Activated naive CD4-positive, alpha-beta T cell treated with anti-CD3 and anti-CD28 coated beads for 36 hours (primary cell): ENCODE measurements at regions not wholly inside any gene's neighbourhood (a gene's known extent, or its start where the extent isn't known, plus 50 kb on each side); places are given as distances from the start of the nearest gene placed in this dataset.

Experiments
- CTCF ChIA-PET: fragments of 350-600 bp; sonication (Branson Sonifier 250); formaldehyde crosslinking; loops from one replicate; lab custom pipeline; 2021; ENCODE audit warnings: antibody characterized with exemption; lab: Charles Lee
- DNase-seq: peaks from one replicate; pipeline ENCODE4 v3.0.0-alpha.2; 2020
- H3K27ac Mint-ChIP-seq: one replicate; pipeline ENCODE4 v1.8.0; 2021; ENCODE audit warnings: mild to moderate bottlenecking, mixed read lengths
- H3K27me3 Mint-ChIP-seq: one replicate; pipeline ENCODE4 v1.8.0; 2021; ENCODE audit warnings: low read depth, mixed read lengths
- H3K36me3 Mint-ChIP-seq: one replicate; pipeline ENCODE4 v1.8.0; 2021; ENCODE audit warnings: low read depth, mixed read lengths
- H3K4me1 Mint-ChIP-seq: one replicate; pipeline ENCODE4 v1.8.0; 2021; ENCODE audit warnings: low read depth, mixed read lengths
- H3K4me3 Mint-ChIP-seq: one replicate; pipeline ENCODE4 v1.8.0; 2021; ENCODE audit warnings: mild to moderate bottlenecking, moderate library complexity, mixed read lengths
- H3K9me3 Mint-ChIP-seq: one replicate; pipeline ENCODE4 v1.8.0; 2021; ENCODE audit warnings: mixed read lengths
- intact Hi-C: fragments of 100-400 bp; cut with micrococcal nuclease; formaldehyde crosslinking; loops from one replicate; pipeline ENCODE4 v1.15.1; 2023

DNA sequence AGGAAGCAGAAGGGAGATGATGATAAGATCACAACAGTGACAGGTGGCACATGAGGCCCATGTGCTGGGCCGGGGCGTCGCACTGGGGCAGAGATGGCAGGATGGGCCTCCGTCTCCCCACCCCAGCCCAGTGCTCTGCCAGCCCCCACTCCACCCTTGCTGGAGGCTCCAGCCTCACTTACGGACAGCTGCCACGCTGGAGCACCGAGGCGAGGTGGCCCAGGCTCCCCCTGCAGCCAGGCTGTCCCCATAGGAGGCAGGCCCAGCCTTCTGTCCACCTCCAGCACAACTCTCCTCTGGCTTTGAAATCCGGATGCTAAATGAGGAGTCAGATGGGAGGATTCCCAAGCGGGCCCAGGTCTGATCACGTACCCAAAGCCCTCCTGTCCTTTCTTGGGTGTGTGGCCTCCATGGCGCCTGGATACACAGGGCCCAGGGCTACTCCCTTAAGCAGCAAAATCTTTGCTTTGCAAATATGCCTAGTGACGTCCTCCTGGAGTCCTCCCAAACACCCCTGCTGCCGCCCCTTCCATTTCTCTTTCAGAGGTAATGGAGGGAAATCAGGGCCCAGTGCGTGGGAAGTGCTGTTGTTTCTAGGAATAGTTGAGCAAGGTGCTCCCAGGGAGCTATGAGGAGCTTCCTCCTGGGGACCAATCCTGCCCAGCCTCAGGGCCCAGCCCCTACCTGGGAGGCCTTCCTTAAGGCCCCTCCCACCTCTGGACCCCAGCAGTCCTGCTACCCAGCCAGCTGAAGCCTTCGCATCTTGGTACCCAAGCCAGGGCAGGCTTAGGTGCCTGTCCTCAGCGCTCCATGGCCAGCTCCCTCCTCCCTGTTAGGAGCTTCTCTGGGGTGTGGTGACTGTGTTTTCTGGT lies 170.4 kb upstream of the MYCN start:
- Mint-ChIP-seq H3K36me3 (no peaks in the 10 kb centered on the region), H3K27me3 (no peaks in the 10 kb centered on the region), H3K4me1 (no peaks in the 10 kb centered on the region), H3K27ac (no peak overlapping the region), H3K4me3 (no peak overlapping the region), H3K9me3 (no peaks in the 10 kb centered on the region)
- intact Hi-C loops = no loop called here
- DNase-seq = no peak
- CTCF ChIA-PET = no interaction called here

DNA sequence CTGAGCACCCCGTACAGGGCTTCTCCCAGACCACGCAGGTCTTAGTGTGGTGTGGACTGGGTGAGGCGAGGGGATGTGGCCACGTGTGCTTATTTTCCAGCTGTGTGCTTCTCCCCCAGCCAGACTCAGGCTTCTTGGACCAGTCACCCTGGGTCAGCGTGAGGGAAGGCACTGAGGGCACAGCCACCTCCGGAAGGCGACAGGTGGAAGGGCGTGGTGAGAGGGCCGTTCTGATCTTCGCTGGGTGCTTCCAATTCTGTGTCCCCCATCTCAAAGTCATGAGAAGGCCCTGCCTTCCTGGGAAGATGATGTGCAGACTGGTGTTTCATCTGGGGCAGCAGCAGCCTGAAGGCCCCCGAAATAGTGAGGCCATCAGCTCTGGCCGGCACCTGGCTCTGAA lies 169.7 kb upstream of the MYCN start:
- intact Hi-C loops = no loop called here
- Mint-ChIP-seq H3K36me3 (no peaks in the 10 kb centered on the region), H3K27me3 (no peaks in the 10 kb centered on the region), H3K4me3 (no peak overlapping the region), H3K4me1 (no peaks in the 10 kb centered on the region), H3K9me3 (no peaks in the 10 kb centered on the region), H3K27ac (no peak overlapping the region)
- DNase-seq = no peak
- CTCF ChIA-PET = no interaction called here

DNA sequence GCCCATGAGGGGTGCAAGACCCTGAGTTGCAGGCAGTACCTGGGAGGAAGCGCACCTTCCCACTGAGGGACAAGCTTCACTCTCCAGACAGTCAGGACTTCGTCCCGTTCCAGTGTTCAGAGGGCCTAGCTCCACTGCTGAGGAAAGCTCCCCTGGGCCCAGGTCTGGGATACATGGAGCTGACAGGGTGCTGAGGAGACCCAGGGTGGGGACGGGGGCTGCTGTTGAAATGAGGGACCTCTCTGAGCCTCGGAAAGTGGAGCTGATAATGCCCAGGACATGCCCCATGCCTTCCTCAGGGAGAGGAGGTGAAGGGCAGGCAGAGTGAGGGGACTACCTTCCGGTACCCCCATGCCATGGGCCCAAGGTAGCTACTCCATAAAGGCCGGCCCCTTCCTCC lies 169.2 kb upstream of the MYCN start:
- no peaks in the 10 kb centered on the region for H3K4me1 Mint-ChIP-seq
- no peak for DNase-seq
- intact Hi-C loops = no loop called here
- CTCF ChIA-PET = no interaction called here
- H3K27me3 Mint-ChIP-seq = no peaks in the 10 kb centered on the region
- no peaks in the 10 kb centered on the region for H3K9me3 Mint-ChIP-seq
- no peak overlapping the region for H3K27ac Mint-ChIP-seq
- no peaks in the 10 kb centered on the region for H3K36me3 Mint-ChIP-seq
- no peak overlapping the region for H3K4me3 Mint-ChIP-seq

DNA sequence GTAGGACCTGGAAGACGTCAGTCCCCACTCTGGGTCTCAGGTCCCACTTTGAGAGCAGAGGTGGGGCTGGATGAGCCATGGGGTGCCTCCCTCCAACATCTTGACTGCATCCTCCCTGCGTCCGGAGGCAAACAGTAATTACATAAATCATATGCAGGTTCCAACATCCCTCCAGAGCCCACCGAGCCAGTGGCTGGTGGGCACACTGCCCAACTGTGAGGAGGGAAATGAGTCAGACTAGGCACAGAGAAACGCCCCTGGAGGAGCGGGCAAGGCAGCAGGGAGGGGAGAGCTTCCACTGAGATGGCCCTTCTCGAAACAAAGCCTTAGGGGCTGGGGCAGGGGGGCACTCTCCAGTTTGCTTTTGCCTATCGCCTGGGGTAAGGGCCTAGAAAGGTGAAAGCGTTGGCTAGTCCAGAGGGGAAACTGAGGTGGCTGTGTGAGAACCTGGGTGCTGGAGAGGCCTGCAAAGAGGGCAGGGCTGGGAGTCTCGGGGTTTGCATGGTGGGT lies 168.2 kb upstream of the MYCN start:
- no peak for DNase-seq
- intact Hi-C loops = no loop called here
- Mint-ChIP-seq H3K27ac (no peak overlapping the region), H3K4me3 (no peak overlapping the region), H3K4me1 (no peaks in the 10 kb centered on the region), H3K27me3 (peaks cover 3% of the 10 kb centered on the region), H3K36me3 (no peaks in the 10 kb centered on the region), H3K9me3 (no peaks in the 10 kb centered on the region)
- CTCF ChIA-PET = no interaction called here

DNA sequence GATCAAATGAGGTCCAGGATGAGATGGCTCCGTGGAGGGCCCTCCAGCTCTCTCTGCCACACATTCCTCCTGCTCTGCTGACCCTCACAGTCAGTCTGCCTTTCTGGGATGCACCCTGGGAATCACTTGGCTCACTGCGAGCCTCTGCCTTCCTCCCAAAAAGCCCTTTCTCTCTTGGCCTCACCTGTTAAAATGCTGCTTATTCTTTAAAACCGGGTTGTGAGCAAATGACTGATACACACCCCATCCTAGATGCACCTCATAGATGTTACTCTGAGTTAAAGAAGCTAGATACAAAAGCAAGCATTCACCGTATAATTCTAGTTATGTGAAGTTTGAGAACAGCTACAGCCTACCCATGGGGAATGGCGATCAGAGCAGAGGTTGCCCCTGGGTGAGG lies 167.7 kb upstream of the MYCN start:
- H3K27me3 Mint-ChIP-seq = peaks cover 4% of the 10 kb centered on the region
- no peak overlapping the region for H3K27ac Mint-ChIP-seq
- CTCF ChIA-PET = no interaction called here
- no peaks in the 10 kb centered on the region for H3K9me3 Mint-ChIP-seq
- H3K4me1 Mint-ChIP-seq = no peaks in the 10 kb centered on the region
- H3K36me3 Mint-ChIP-seq = no peaks in the 10 kb centered on the region
- intact Hi-C loops = no loop called here
- no peak overlapping the region for H3K4me3 Mint-ChIP-seq
- no peak for DNase-seq

DNA sequence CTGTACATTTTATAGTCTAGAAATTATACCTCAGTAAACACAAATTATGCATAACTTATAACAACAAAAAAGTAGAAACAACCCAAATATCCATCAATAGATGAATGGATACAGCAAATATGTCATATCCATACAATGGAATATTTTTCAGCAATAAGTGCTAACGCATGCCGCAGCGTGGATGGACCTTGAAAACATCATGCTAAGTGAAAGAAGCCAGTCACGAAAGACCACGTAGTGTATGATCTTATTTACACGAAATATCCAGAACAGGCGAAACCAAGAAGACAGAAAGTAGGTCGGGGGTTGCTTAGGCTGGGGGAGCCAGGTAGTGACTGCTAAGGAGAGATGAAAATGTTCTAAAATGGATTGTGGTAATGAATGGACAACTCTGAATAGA lies 167.1 kb upstream of the MYCN start:
- Mint-ChIP-seq H3K4me1 (no peaks in the 10 kb centered on the region), H3K36me3 (no peaks in the 10 kb centered on the region), H3K9me3 (no peaks in the 10 kb centered on the region), H3K4me3 (no peak overlapping the region), H3K27ac (no peak overlapping the region), H3K27me3 (peaks cover 4% of the 10 kb centered on the region)
- intact Hi-C loops = no loop called here
- no peak for DNase-seq
- CTCF ChIA-PET = no interaction called here

DNA sequence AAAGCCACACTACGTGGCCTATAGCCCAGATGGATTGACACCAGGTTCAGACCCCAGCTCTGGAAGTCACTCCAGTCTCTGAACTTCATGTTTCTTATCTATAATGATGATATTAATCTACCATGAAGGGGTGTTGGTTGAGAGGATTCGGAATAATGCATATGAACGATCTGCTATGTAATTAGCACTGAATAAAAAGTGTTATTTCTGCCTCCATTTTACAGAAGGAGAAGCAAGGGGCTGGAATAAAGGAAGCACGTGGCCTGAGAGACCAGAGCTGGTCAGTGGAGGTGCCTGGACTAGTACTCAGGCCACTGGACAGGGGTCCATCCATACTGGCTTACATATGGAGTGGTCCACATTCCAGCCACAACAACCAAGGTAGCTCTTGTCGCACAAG lies 166.5 kb upstream of the MYCN start:
- peaks cover 4% of the 10 kb centered on the region for H3K27me3 Mint-ChIP-seq
- H3K36me3 Mint-ChIP-seq = no peaks in the 10 kb centered on the region
- H3K9me3 Mint-ChIP-seq = no peaks in the 10 kb centered on the region
- no peak overlapping the region for H3K27ac Mint-ChIP-seq
- DNase-seq = no peak
- intact Hi-C loops = no loop called here
- CTCF ChIA-PET = no interaction called here
- H3K4me3 Mint-ChIP-seq = no peak overlapping the region
- no peaks in the 10 kb centered on the region for H3K4me1 Mint-ChIP-seq

DNA sequence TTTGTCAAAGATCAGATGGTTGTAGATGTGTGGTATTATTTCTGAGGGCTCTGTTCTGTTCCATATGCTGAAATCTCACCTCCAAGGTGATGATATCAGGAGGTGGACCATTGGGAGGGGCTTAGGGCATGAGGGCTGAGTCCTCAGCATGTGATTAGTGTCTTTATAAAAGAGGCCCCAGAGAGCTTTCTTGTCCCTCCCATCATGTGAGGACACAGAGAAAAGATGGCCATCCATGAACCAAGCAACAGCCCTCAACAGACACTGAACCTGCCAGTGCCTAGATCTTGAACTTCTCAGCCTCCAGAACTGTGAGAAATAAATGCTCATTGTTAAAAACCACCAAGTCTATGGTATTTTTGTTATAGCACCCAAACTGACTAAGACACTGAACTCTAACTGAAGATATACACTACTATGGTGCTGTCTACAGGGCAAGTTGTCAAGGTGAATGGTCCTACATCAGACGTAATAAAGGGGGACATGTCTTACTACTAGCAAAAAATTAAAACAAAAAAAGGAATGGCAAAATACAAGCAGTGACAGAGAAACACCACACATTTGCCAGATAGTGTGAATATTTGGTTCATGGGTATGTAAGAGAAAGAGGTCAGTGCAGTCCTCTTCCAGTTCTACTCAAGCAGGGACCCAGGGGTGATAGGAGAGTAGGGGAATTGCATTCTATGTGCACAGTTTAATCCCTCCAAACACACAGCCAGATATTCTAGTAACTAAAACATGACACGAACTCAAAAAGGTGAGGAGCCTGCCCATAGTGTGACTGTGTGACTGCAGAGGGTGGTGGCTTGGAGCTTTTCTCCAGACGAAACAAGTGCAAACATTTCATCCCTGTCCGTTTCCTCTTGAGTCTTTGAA lies 164.4 kb upstream of the MYCN start:
- no peaks in the 10 kb centered on the region for H3K36me3 Mint-ChIP-seq
- no peaks in the 10 kb centered on the region for H3K4me1 Mint-ChIP-seq
- H3K27ac Mint-ChIP-seq = no peak overlapping the region
- peaks cover 4% of the 10 kb centered on the region for H3K27me3 Mint-ChIP-seq
- CTCF ChIA-PET = no interaction called here
- no peaks in the 10 kb centered on the region for H3K9me3 Mint-ChIP-seq
- no peak for DNase-seq
- no peak overlapping the region for H3K4me3 Mint-ChIP-seq
- intact Hi-C loops = no loop called here

DNA sequence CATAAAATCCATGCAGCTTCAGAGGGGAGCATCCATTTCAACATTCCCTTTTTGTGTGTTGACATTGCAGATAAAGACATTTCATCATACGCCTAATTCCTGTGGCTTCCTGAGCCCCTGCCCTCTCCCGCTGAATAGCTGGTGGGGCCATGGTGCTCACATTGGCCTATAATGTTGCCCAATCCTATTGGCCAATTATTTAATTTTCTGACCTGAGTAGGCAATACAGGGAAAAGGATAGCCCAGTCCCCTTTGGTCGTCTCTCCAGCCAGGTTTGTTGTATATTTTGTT lies 163.8 kb upstream of the MYCN start:
- CTCF ChIA-PET = no interaction called here
- H3K9me3 Mint-ChIP-seq = no peaks in the 10 kb centered on the region
- no peaks in the 10 kb centered on the region for H3K4me1 Mint-ChIP-seq
- no peaks in the 10 kb centered on the region for H3K36me3 Mint-ChIP-seq
- intact Hi-C loops = no loop called here
- H3K27ac Mint-ChIP-seq = no peak overlapping the region
- H3K27me3 Mint-ChIP-seq = peaks cover 4% of the 10 kb centered on the region
- DNase-seq = no peak
- H3K4me3 Mint-ChIP-seq = no peak overlapping the region

DNA sequence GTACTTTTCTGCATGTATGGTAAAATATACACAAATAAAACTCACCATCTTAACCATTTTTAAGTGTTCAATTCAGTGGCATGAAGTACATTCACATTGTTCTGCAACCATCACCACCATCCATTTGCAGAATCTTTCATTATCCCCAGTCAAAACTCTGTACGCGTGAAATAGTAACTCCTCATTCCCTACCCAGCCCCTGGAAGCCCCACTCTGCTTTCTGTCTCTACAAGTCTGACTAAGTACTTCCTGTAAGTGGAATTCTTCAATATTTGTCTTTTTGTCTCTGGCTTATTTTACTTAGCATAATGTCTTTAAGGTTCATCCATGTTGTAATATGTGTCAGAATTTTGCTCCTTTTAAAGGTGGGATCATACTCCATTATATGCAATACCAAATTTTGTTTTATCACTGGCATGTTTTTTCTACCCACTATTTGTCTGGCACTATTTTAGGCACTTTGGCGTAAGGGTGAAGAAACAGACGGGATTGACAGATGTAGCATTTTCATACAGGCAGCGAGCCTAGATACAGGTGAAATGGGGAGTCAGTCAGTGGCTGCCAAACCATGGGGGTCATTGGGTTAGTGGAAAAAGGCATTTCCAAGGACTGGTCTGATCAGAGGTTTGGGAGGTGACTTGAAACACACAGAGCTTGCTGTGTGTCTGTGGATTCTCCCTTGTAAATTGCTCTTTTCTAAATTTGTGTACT lies 163.2 kb upstream of the MYCN start:
- Mint-ChIP-seq H3K9me3 (no peaks in the 10 kb centered on the region), H3K27me3 (peaks cover 4% of the 10 kb centered on the region), H3K4me3 (no peak overlapping the region), H3K4me1 (no peaks in the 10 kb centered on the region), H3K27ac (no peak overlapping the region), H3K36me3 (no peaks in the 10 kb centered on the region)
- CTCF ChIA-PET = no interaction called here
- DNase-seq = no peak
- intact Hi-C loops = no loop called here

DNA sequence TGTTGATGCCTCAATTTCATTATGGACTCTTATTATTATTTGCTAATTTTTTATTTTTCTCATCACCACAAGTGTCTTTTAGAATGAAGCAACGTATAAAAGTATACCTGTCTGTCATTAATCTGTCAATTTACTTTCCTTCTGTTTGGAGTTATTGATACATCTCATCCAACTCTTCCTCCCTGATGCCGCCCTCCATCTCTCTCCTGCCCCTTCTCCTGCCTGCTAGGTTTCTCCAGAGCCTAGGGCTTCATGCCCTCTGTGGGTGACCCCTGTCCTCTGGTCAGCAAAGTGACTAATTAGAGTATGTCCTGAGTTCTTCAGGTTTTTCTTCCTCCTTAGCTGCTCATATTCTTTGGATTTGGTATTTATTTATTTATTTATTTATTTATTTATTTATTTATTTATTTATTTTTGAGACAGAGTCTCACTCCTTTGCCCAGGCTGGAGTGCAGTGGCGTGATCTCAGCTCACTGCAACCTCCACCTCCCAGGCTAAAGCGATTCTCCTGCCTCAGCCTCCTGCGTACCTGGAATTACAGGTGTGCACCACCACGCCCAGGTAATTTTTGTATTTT lies 162.5 kb upstream of the MYCN start:
- Mint-ChIP-seq H3K27me3 (peaks cover 4% of the 10 kb centered on the region), H3K4me1 (no peaks in the 10 kb centered on the region), H3K9me3 (no peaks in the 10 kb centered on the region), H3K36me3 (no peaks in the 10 kb centered on the region), H3K27ac (no peak overlapping the region), H3K4me3 (no peak overlapping the region)
- CTCF ChIA-PET = no interaction called here
- DNase-seq = no peak
- intact Hi-C loops = no loop called here

DNA sequence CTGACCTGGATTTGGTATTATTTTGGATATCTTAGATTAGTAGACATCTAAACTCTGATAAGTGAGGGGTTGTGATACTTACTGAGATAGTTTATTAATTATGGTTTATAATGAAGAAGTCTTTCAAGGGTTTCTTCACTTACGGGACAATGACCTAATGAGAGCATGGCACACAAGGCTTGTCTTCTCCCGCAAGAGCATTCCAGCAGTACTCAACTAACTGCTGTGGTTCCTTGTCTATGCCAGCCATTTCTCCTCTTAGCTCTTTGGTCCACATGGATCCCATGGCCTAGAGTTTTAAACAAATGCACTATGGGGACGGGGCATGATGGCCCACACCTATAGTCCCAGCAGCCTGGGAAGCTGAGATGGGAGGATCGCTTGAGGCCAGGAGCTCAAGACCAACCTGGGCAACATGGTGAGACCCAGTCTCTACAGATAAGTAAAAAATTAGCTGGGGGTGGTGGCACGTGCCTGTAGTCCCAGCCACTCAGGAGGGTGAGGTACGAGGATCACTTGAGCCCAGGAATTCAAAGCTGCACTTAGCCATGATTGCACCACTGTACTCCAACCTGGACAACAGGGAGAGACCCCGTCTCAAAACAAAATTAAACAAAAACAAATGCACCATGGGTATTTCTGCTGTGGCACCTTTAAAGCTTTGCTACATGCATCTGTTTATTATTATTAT lies 161.7 kb upstream of the MYCN start:
- CTCF ChIA-PET = no interaction called here
- Mint-ChIP-seq H3K4me3 (no peak overlapping the region), H3K36me3 (no peaks in the 10 kb centered on the region), H3K27ac (no peak overlapping the region), H3K27me3 (peaks cover 4% of the 10 kb centered on the region), H3K9me3 (no peaks in the 10 kb centered on the region), H3K4me1 (no peaks in the 10 kb centered on the region)
- intact Hi-C loops = no loop called here
- no peak for DNase-seq
